ENCODE measurements at regions not wholly inside any gene's neighbourhood (a gene's known extent, or its start where the extent isn't known, plus 50 kb on each side); places are given as distances from the start of the nearest gene placed in this dataset.

DNA sequence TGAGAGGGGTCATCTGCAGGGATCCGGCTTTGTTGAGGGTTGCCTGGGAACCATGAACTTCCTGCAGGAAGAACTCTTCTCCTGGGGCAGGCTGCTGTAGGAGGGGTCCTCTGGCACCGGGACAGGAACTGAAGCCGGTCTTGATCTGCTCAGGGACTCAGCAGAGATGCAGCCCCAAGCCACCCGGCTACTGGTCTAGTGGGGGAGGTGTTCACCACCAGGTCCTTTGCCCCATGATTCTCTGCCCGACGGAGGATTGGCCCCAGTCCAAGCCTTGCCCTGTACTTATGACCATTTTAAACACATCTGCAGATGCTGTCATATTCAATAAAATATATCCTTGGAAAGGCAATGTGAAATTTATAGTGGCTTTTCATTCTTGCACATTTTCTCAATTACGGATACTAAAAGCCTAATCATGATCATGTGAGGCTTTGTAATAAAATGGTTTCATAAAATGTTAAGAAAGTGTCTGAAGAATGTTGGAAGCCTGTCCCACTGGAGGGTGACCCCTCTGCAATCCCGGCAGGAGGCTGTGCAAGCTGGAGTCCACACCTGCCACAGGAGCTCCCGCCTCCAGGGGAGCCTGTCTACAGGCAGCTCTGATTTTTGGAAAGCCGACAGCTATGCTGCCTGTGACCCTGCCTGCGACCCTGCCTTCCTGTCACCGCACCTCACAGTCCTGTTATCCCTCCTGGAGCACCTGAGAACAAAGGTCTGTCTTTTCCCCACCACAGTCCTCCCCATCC, 98.8 kb upstream of the TAF1B start:
- H3K36me3 ChIP-seq (replicated peaks in 1 of 2; ENCODE audit: control insufficient read depth in 1 of 2, insufficient read depth in 2 of 2, low read length in 2 of 2), result no peaks in the 10 kb centered on the region
- no peaks in the 10 kb centered on the region for H3K9me3 ChIP-seq (replicated peaks in 1 of 2; ENCODE audit: control insufficient read depth in 1 of 2, insufficient read depth in 1 of 2, low read length in 2 of 2)
- WGBS (ENCODE audit: insufficient coverage), result 95% methylated on average over 7 of the region's 12 CpGs
- TF ChIP-seq, protein P1, sequence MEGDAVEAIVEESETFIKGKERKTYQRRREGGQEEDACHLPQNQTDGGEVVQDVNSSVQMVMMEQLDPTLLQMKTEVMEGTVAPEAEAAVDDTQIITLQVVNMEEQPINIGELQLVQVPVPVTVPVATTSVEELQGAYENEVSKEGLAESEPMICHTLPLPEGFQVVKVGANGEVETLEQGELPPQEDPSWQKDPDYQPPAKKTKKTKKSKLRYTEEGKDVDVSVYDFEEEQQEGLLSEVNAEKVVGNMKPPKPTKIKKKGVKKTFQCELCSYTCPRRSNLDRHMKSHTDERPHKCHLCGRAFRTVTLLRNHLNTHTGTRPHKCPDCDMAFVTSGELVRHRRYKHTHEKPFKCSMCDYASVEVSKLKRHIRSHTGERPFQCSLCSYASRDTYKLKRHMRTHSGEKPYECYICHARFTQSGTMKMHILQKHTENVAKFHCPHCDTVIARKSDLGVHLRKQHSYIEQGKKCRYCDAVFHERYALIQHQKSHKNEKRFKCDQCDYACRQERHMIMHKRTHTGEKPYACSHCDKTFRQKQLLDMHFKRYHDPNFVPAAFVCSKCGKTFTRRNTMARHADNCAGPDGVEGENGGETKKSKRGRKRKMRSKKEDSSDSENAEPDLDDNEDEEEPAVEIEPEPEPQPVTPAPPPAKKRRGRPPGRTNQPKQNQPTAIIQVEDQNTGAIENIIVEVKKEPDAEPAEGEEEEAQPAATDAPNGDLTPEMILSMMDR (IDR thresholded peaks at IDR 0.05), result no peak
- H4K20me1 ChIP-seq (ENCODE audit: insufficient read depth, low read length), result no peaks in the 10 kb centered on the region
- Mint-ChIP-seq H3K4me3 (no peak overlapping the region), H3K9me3 (peaks cover 0 to 3% (median 0%) of the 10 kb centered on the region in 7 donors), H3K4me1 (peaks cover 5% of the 10 kb centered on the region), H3K27ac (no peak overlapping the region), H3K36me3 (no peaks in the 10 kb centered on the region), H3K27me3 (ENCODE audit: low read depth in 3 of 3) (peaks cover 1 to 14% (median 9%) of the 10 kb centered on the region in 3 donors)
- no peaks in the 10 kb centered on the region for H3K27me3 ChIP-seq (ENCODE audit: control insufficient read depth in 2 of 2, insufficient read depth in 2 of 2, low read length in 2 of 2)
- no peak overlapping the region for H2AFZ ChIP-seq (ENCODE audit: insufficient read depth, low read depth, low read length, poor library complexity, severe bottlenecking)
- H3K9ac ChIP-seq (ENCODE audit: insufficient read depth, low read length, poor library complexity, severe bottlenecking), result no peak overlapping the region
- no peak for DNase-seq
- no peak overlapping the region for H3K4me3 ChIP-seq (replicated peaks in 1 of 3; ENCODE audit: low read depth in 2 of 3, low read length in 3 of 3)
- H3K4me1 ChIP-seq (ENCODE audit: control insufficient read depth in 1 of 2, insufficient read depth in 2 of 2, low read length in 2 of 2), result peaks cover 4% of the 10 kb centered on the region in 2 donors
- intact Hi-C loops (cut with micrococcal nuclease), result no loop called here
- H3K4me2 ChIP-seq (replicated peaks; ENCODE audit: extremely low read depth, low read length, poor library complexity, severe bottlenecking), result no peak overlapping the region
- no peak overlapping the region for H3K27ac ChIP-seq (ENCODE audit: low read depth in 1 of 2, low read length in 2 of 2)
- no peaks in the 10 kb centered on the region for H3K79me2 ChIP-seq (ENCODE audit: insufficient read depth, low read length)

DNA sequence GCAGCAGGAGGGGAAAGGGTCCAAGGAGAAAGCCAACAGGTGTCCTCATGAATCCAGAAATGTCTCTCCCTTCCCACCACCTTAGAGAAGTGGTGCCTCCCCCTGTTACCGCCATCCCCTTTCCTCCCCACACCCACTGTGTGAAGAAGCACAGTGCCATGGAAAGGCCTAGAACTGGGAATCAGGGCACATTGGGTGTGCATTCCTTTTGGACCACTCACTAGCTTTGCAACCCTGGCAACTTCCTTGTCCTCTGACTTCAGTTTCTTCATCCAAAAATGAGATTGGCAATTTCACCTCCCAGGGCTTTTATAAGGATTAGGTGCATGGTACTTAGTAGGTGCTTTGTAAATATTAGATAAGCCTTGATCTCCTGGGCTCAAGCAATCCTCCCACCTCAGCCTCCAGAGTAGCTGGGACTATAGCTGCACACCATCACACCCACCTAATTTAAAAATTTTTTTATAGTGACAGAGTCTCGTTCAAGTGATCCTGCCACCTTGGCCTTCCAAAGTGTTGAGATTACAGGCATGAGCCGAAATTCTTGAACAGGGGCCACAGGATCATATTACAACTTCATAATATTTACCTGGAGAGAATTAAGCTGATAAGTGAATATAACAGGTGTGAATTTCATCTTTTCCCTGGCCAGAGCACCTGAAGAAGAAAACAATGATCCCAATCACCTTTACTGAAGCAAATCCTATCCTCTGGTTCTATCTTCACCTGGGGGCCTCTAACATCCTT, 97.9 kb upstream of the TAF1B start:
- DNase-seq, result no peak
- Mint-ChIP-seq H3K4me3 (no peak overlapping the region), H3K27ac (peak overlapping the region in 1 of 7 donors; percentile 49), H3K27me3 (ENCODE audit: low read depth in 3 of 3) (peaks cover 0 to 10% (median 9%) of the 10 kb centered on the region in 3 donors), H3K4me1 (no peaks in the 10 kb centered on the region), H3K36me3 (no peaks in the 10 kb centered on the region), H3K9me3 (peaks cover 0 to 3% (median 0%) of the 10 kb centered on the region in 7 donors)
- Histone ChIP-seq H3K79me2 (ENCODE audit: insufficient read depth, low read length) (no peaks in the 10 kb centered on the region), H2AFZ (ENCODE audit: insufficient read depth, low read depth, low read length, poor library complexity, severe bottlenecking) (no peak overlapping the region), H3K36me3 (replicated peaks in 1 of 2; ENCODE audit: control insufficient read depth in 1 of 2, insufficient read depth in 2 of 2, low read length in 2 of 2) (no peaks in the 10 kb centered on the region), H4K20me1 (ENCODE audit: insufficient read depth, low read length) (no peaks in the 10 kb centered on the region), H3K27ac (ENCODE audit: low read depth in 1 of 2, low read length in 2 of 2) (no peak overlapping the region), H3K9ac (ENCODE audit: insufficient read depth, low read length, poor library complexity, severe bottlenecking) (no peak overlapping the region), H3K9me3 (replicated peaks in 1 of 2; ENCODE audit: control insufficient read depth in 1 of 2, insufficient read depth in 1 of 2, low read length in 2 of 2) (no peaks in the 10 kb centered on the region), H3K4me1 (ENCODE audit: control insufficient read depth in 1 of 2, insufficient read depth in 2 of 2, low read length in 2 of 2) (no peaks in the 10 kb centered on the region), H3K4me3 (replicated peaks in 1 of 3; ENCODE audit: low read depth in 2 of 3, low read length in 3 of 3) (no peak overlapping the region), H3K27me3 (ENCODE audit: control insufficient read depth in 2 of 2, insufficient read depth in 2 of 2, low read length in 2 of 2) (no peaks in the 10 kb centered on the region), H3K4me2 (replicated peaks; ENCODE audit: extremely low read depth, low read length, poor library complexity, severe bottlenecking) (no peak overlapping the region)
- 0% methylated on average over 1 of the region's 3 CpGs for WGBS (ENCODE audit: insufficient coverage)
- intact Hi-C loops (cut with micrococcal nuclease), result no loop called here
- TF ChIP-seq, protein P1 (IDR thresholded peaks at IDR 0.05), result no peak
